Esophagus squamous epithelium (tissue), 5 donors: ENCODE measurements at regions not wholly inside any gene's neighbourhood (a gene's known extent, or its start where the extent isn't known, plus 50 kb on each side); places are given as distances from the start of the nearest gene placed in this dataset.

Source experiments
- DNase-seq: peaks from one replicate; lab custom pipeline; 2025; lab: John Stamatoyannopoulos, UW
- H3K27ac ChIP-seq, 4 donors: fragments of 200-600 bp; sonication (generic); one replicate each; pipeline ENCODE4 v1.5.1; 2016 to 2019; ENCODE audit warnings: mild to moderate bottlenecking in 1 of 4
- H3K27me3 ChIP-seq, 4 donors: fragments of 200-600 bp; sonication (generic); 1 replicate in 3 of 4; 2 replicates in 1 of 4; pipeline versions ENCODE4 v1.5.1 to v1.6.0; 2017 to 2021; ENCODE audit warnings: antibody characterized with exemption in 1 of 4
- H3K36me3 ChIP-seq, 3 donors: fragments of 200-600 bp; sonication (generic); one replicate each; pipeline ENCODE4 v1.5.1; 2016 to 2019
- H3K4me1 ChIP-seq, 3 donors: fragments of 200-600 bp; sonication (generic); one replicate each; pipeline ENCODE4 v1.5.1; 2017 to 2019
- H3K4me3 ChIP-seq, 4 donors: fragments of 200-600 bp; sonication (generic); 1 replicate in 3 of 4; 2 replicates in 1 of 4; pipeline ENCODE4 v1.5.1; 2016 to 2019; ENCODE audit warnings: mild to moderate bottlenecking in 2 of 4, moderate library complexity in 1 of 4
- H3K9me3 ChIP-seq, 3 donors: fragments of 200-600 bp; sonication (generic); one replicate each; pipeline ENCODE4 v1.5.1; 2016 to 2019
- POLR2A ChIP-seq, 4 donors: fragments of 450-650 bp; IDR thresholded peaks; one replicate each; pipeline ENCODE4 v1.6.1; 2017; ENCODE audit warnings: antibody characterized with exemption in 4 of 4, mild to moderate bottlenecking in 4 of 4, moderate library complexity in 3 of 4
- WGBS, 2 donors: methylation state at CpG; one replicate each; pipeline ENCODE4 v1.1.5; 2018; 5-methylcytosine and 5-hydroxymethylcytosine counted together
- intact Hi-C: fragments of 100-400 bp; cut with DNase I; formaldehyde crosslinking; loops from one replicate; pipeline ENCODE4 v1.15.0; 2022
- TF ChIP-seq, protein P1 (sequence below), 6 experiments: fragments of 450-650 bp in 4 of 6; fragments of 200-600 bp in 2 of 6; sonication (generic) in 2 of 6; IDR thresholded peaks; one replicate each; pipeline ENCODE4 v1.5.1; 2016 to 2019; ENCODE audit warnings: antibody characterized with exemption in 6 of 6, mild to moderate bottlenecking in 4 of 6, moderate library complexity in 4 of 6
- donor health status: DM: yes; HTN: yes; CAD: no.

DNA sequence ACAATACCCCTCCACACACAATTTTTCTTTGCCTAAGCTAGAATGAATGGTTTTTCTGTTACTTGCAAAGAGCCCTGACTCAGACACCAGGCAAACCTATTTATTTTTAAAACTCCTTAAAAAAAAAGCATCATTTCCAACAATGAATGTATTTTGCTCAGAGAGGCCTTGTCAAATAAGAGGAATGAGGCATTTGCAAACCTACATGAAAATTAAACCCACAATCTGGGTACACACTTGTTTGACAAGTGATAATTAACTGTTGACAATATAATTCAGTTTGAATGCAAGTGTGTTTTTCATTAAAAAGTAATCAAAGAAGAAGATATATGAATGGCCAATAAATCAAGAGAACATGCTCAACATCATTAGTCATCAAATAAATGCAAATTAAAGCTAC lies 339.5 kb downstream of the PTPRU start:
- peaks cover 0 to 21% (median 3%) of the 10 kb centered on the region in 3 donors for H3K4me1 ChIP-seq
- intact Hi-C loops: no loop called here
- peak overlapping the region in 1 of 4 donors; percentile 33 for H3K27ac ChIP-seq
- no peaks in the 10 kb centered on the region for H3K36me3 ChIP-seq
- TF ChIP-seq, protein P1, sequence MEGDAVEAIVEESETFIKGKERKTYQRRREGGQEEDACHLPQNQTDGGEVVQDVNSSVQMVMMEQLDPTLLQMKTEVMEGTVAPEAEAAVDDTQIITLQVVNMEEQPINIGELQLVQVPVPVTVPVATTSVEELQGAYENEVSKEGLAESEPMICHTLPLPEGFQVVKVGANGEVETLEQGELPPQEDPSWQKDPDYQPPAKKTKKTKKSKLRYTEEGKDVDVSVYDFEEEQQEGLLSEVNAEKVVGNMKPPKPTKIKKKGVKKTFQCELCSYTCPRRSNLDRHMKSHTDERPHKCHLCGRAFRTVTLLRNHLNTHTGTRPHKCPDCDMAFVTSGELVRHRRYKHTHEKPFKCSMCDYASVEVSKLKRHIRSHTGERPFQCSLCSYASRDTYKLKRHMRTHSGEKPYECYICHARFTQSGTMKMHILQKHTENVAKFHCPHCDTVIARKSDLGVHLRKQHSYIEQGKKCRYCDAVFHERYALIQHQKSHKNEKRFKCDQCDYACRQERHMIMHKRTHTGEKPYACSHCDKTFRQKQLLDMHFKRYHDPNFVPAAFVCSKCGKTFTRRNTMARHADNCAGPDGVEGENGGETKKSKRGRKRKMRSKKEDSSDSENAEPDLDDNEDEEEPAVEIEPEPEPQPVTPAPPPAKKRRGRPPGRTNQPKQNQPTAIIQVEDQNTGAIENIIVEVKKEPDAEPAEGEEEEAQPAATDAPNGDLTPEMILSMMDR (IDR thresholded peaks at IDR 0.05): no peak
- no peak for TF ChIP-seq POLR2A (IDR thresholded peaks at IDR 0.05)
- H3K27me3 ChIP-seq: peaks cover 0 to 18% (median 0%) of the 10 kb centered on the region in 4 donors
- no peak overlapping the region for H3K4me3 ChIP-seq
- DNase-seq: no peak
- H3K9me3 ChIP-seq: no peaks in the 10 kb centered on the region

- Histone ChIP-seq H3K4me3 (no peak overlapping the region), H3K36me3 (no peaks in the 10 kb centered on the region), H3K27ac (peak overlapping the region in 1 of 4 donors; percentile 36), H3K4me1 (peaks cover 0 to 21% (median 3%) of the 10 kb centered on the region in 3 donors), H3K9me3 (no peaks in the 10 kb centered on the region), H3K27me3 (peaks cover 0 to 15% (median 0%) of the 10 kb centered on the region in 4 donors)
- WGBS, 2 donors: 39 to 42% methylated on average over 5 to 6 of the region's 6 CpGs
- TF ChIP-seq, protein P1 (IDR thresholded peaks at IDR 0.05): no peak
- TF ChIP-seq POLR2A (IDR thresholded peaks at IDR 0.05): no peak
- intact Hi-C loops: no loop called here
- DNase-seq: no peak
Measured at GRCh38 chr1:29575277-29575676, 339.0 kb downstream of the PTPRU start.

GRCh38 chr1:29574871-29575270 lies 338.5 kb downstream of the PTPRU start:
- peaks cover 0 to 11% (median 0%) of the 10 kb centered on the region in 4 donors for H3K27me3 ChIP-seq
- DNase-seq: no peak
- WGBS, 2 donors: 20 to 71% methylated on average over 1 to 2 of the region's 2 CpGs
- no peak overlapping the region for H3K4me3 ChIP-seq
- TF ChIP-seq, protein P1 (IDR thresholded peaks at IDR 0.05): no peak
- TF ChIP-seq POLR2A (IDR thresholded peaks at IDR 0.05): no peak
- intact Hi-C loops: no loop called here
- peaks cover 0 to 21% (median 3%) of the 10 kb centered on the region in 3 donors for H3K4me1 ChIP-seq
- H3K36me3 ChIP-seq: no peaks in the 10 kb centered on the region
- peak overlapping the region in 1 of 4 donors; percentile 36 for H3K27ac ChIP-seq
- H3K9me3 ChIP-seq: no peaks in the 10 kb centered on the region

DNA sequence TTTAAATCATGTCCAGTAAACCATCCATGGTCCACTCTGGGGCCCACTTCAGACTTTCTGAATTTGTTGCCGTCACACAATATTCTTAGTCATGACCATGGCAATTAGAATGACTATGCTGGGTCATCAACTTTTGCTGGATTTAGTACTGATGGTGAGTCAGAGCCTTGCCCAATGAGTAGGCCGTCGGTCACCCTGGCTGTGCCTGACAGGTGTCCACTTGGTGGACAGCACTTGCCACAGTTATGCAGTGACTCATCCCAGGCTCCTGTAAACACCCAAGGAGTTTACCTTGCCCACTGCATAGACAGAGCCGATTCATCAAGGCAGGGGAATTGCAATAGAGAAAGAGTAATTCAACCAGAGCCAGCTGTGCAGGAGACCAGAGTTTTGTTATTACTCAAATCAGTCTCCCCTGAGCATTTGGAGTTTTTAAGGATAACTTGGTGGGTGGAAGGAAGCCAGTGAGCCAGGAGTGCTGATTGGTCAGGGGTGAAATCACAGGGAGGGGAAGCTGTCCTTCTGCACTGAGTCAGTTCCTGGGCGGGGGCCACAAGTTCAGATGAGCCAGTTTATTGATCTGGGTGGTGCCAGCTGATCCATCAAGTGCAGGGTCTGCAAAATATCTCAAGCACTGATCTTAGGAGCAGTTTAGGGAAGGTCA lies 333.8 kb downstream of the PTPRU start:
- WGBS, 2 donors: 46 to 62% methylated on average over 5 of the region's 5 CpGs
- TF ChIP-seq POLR2A (IDR thresholded peaks at IDR 0.05): no peak
- TF ChIP-seq, protein P1 (IDR thresholded peaks at IDR 0.05): no peak
- Histone ChIP-seq H3K9me3 (peaks cover 0 to 29% (median 20%) of the 10 kb centered on the region in 3 donors), H3K27ac (peak overlapping the region in 1 of 4 donors; percentile 52), H3K4me1 (peaks cover 0 to 14% (median 2%) of the 10 kb centered on the region in 3 donors), H3K27me3 (no peaks in the 10 kb centered on the region), H3K36me3 (no peaks in the 10 kb centered on the region), H3K4me3 (no peak overlapping the region)
- DNase-seq: no peak
- intact Hi-C loops: no loop called here

- Histone ChIP-seq H3K27me3 (no peaks in the 10 kb centered on the region), H3K27ac (no peak overlapping the region), H3K36me3 (no peaks in the 10 kb centered on the region), H3K4me1 (peaks cover 0 to 8% (median 0%) of the 10 kb centered on the region in 3 donors), H3K4me3 (no peak overlapping the region), H3K9me3 (peaks cover 0 to 56% (median 23%) of the 10 kb centered on the region in 3 donors)
- no peak for DNase-seq
- intact Hi-C loops: no loop called here
- 78 to 95% methylated on average over 1 of the region's 1 CpG for WGBS, 2 donors
- TF ChIP-seq, protein P1 (IDR thresholded peaks at IDR 0.05): no peak
- no peak for TF ChIP-seq POLR2A (IDR thresholded peaks at IDR 0.05)
Measured at GRCh38 chr1:29567257-29567656, 330.9 kb downstream of the PTPRU start.
